Heart left ventricle (tissue), 16 donors: ENCODE measurements at regions not wholly inside any gene's neighbourhood (a gene's known extent, or its start where the extent isn't known, plus 50 kb on each side); places are given as distances from the start of the nearest gene placed in this dataset.
A peak's percentile ranks its signal among the peaks of the same experiment; 100 is the strongest.
"Not testable (repeated sequence)": the region's sequence is repeated elsewhere in the genome, so short reads cannot be mapped to it uniquely, and the experiment has no call there.

Source experiments
- ATAC-seq, 4 donors: fragments of 200-7000 bp; cut with Tn5 transposase; one replicate each; pipeline ENCODE4 v1.9.1; 2020 to 2022; ENCODE audit warnings: moderate library complexity in 4 of 4, mild to moderate bottlenecking in 3 of 4, moderate number of reproducible peaks in 1 of 4
- DNase-seq, 5 donors: peaks; one replicate each; pipeline ENCODE4 v3.0.0-alpha.2; 2020
- H3K27ac ChIP-seq, 12 donors: fragments of 200-600 bp; sonication (generic) in 4 of 12; one replicate each; pipeline versions ENCODE4 v1.5.0 to v1.8.0; 2016 to 2022; ENCODE audit warnings: mild to moderate bottlenecking in 2 of 12
- H3K27me3 ChIP-seq, 9 donors: fragments of 200-600 bp; sonication (generic) in 2 of 9; one replicate each; pipeline versions ENCODE4 v1.5.1 to v1.8.0; 2016 to 2022; ENCODE audit warnings: mild to moderate bottlenecking in 3 of 9
- H3K36me3 ChIP-seq, 9 donors: fragments of 200-600 bp; sonication (generic) in 2 of 9; one replicate each; pipeline versions ENCODE4 v1.5.0 to v1.8.0; 2018 to 2022; ENCODE audit warnings: mild to moderate bottlenecking in 2 of 9
- H3K4me1 ChIP-seq, 12 donors: fragments of 200-600 bp; sonication (generic) in 4 of 12; one replicate each; pipeline versions ENCODE4 v1.5.0 to v1.8.0; 2016 to 2022; ENCODE audit warnings: mild to moderate bottlenecking in 3 of 12
- H3K4me3 ChIP-seq, 12 donors: fragments of 200-600 bp; sonication (generic) in 4 of 12; one replicate each; pipeline versions ENCODE4 v1.5.0 to v1.8.0; 2017 to 2022; ENCODE audit warnings: mild to moderate bottlenecking in 9 of 12, moderate library complexity in 4 of 12
- H3K9me3 ChIP-seq, 12 donors: fragments of 200-600 bp; sonication (generic) in 4 of 12; one replicate each; pipeline versions ENCODE4 v1.5.0 to v1.8.0; 2016 to 2022; ENCODE audit warnings: mild to moderate bottlenecking in 1 of 12
- CTCF ChIP-seq, 12 donors: fragments of 200-600 bp; sonication (generic) in 4 of 12; IDR thresholded peaks; one replicate each; pipeline versions ENCODE4 v1.5.0 to v1.8.0; 2018 to 2022; ENCODE audit warnings: antibody characterized with exemption in 12 of 12, mild to moderate bottlenecking in 5 of 12
- WGBS, 4 donors: extraction: QIAGEN DNeasy Blood & Tissue Kit in 2 of 4; methylation state at CpG; one replicate each; pipeline versions ENCODE4 v1.1.5 to v1.1.7; 2013 to 2018; 5-methylcytosine and 5-hydroxymethylcytosine counted together
- intact Hi-C, 10 donors: fragments of 100-400 bp; cut with DNase I; formaldehyde crosslinking; loops; one replicate each; pipeline versions ENCODE4 v1.11.1 to v1.14.2; 2022
- donor health status: ischemic (EF 13 %, LVEDD 7.1; RV severe dilation, severe dysfunction).
- donor health status: healthy with polysubstance abuse.
- donor health status: DM: no; HTN: yes; CAD: no.
- donor health status: DM: no; HTN: no; CAD: no.
- donor health status: ischemic (EF 25% LVEDD 6.9; RV normal size, moderate dysfunction).
- donor health status: ischemic (EF 25% LVEDD 5.7; RV mildly dilated, moderate dysfunction).
- donor health status: healthy.
- donor health status: DM: yes; HTN: yes; CAD: no.
- donor health status: ischemic (EF 35%, LVEDD 5.7; RV mildly dilated, moderate dysfunction).
- donor health status: nonischemic (EF 11% LVEDD 7.7; RV severe dilation, severe dysfunction).
- donor health status: DM: yes; HTN: yes; CAD: no.
- donor health status: PGD.
- donor health status: ischemic (EF 29% LVEDD 5.4; RV normal size, mild dysfunction).
- donor health status: nonischemic (EF 23%, LVEDD 6.1; RV moderate dilation, normal function).

GRCh38 chr11:67847896-67848875, 155.7 kb downstream of the UNC93B1 start:
- ATAC-seq, H3K27me3 ChIP-seq, H3K4me3 ChIP-seq, H3K36me3 ChIP-seq, H3K9me3 ChIP-seq, H3K27ac ChIP-seq, DNase-seq, intact Hi-C loops, H3K4me1 ChIP-seq: not testable (repeated sequence)
- peak in 10 of 12 donors; percentile 9 to 45 (median 32) for TF ChIP-seq CTCF (IDR thresholded peaks at IDR 0.05)
- 60 to 69% (median 67%) methylated on average over 25 of the region's 25 CpGs for WGBS, 4 donors

DNA sequence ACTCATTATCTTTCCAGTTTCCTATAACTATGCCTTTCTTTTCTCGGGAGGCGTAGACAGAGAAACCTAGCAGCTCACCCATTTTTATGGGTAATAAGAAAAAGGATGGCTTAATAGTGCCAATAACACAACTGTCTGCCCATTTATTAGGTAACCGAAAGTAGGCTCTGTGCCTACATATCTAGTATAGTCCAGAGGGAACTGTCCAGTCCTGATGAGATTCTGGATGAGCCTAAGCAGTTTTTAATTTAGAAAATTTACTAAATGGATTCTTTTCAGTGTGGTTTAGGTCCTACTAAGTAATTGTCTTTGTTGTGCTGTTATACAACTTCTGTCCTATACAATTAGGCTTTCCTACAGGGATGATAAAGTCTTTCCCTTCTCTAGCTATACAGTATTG, 157.6 kb downstream of the UNC93B1 start:
- H3K27me3 ChIP-seq, DNase-seq, ATAC-seq, H3K27ac ChIP-seq, H3K4me1 ChIP-seq, H3K36me3 ChIP-seq, intact Hi-C loops, H3K9me3 ChIP-seq, H3K4me3 ChIP-seq: not testable (repeated sequence)
- WGBS, 4 donors, result 91 to 95% (median 92%) methylated on average over 3 of the region's 3 CpGs

- intact Hi-C loops, H3K9me3 ChIP-seq, DNase-seq, H3K4me1 ChIP-seq, ATAC-seq, H3K27ac ChIP-seq, H3K4me3 ChIP-seq, H3K27me3 ChIP-seq, H3K36me3 ChIP-seq: not testable (repeated sequence)
- 19 to 48% (median 27%) methylated on average over 2 to 5 of the region's 5 CpGs for WGBS, 4 donors
These were observed 158.6 kb downstream of the UNC93B1 start for GRCh38 chr11:67845296-67845695.

DNA sequence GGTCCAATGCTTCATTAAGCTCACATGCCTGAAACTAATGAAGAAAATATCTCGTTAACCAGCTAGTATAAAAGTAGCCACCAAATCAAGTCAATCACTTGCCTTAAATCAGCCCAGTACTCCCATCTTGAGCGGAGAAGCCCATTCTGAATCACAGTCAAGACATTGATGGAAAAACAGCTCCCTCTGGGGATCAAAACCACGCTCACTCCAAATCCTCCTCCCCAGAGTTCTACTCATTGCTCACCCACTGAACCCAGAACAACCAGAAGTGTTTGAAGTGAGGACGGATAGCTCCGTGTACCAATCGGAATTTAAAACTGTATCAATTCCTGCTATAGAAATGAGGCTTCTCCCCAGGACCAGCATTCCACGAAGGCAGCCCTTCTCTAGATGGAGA, 163.3 kb downstream of the UNC93B1 start:
- ATAC-seq, H3K27me3 ChIP-seq, H3K4me1 ChIP-seq, H3K4me3 ChIP-seq, H3K9me3 ChIP-seq, H3K27ac ChIP-seq, DNase-seq, H3K36me3 ChIP-seq, intact Hi-C loops: not testable (repeated sequence)
- WGBS, 4 donors, result 51 to 67% (median 53%) methylated on average over 7 of the region's 7 CpGs

- 75 to 84% (median 79%) methylated on average over 5 to 7 of the region's 7 CpGs for WGBS, 4 donors
- H3K27me3 ChIP-seq, ATAC-seq, H3K4me3 ChIP-seq, H3K9me3 ChIP-seq, intact Hi-C loops, H3K36me3 ChIP-seq, DNase-seq, H3K27ac ChIP-seq: not testable (repeated sequence)
- peaks cover 0 to 10% (median 0%) of the 10 kb centered on the region in 12 donors for H3K4me1 ChIP-seq
These were observed 155.7 kb upstream of the ALDH3B2 start for GRCh38 chr11:67830152-67830551.

DNA sequence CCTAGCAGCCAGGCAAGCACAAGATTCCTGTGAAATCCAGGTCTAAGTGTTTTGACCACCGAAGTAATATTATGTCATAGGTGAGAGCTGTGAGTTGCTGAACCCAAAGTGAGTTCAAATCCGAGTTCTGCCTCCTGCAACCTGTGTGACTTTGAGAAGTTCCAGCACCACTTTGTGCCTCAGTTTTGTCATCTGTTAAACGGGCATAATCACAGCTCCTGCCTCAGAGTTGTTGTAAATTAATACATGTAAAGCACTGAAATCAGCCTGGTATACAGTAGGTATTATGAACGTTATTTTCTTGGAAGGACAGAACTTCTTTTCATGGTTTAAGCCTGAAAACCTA, 152.5 kb upstream of the ALDH3B2 start:
- peaks cover 0 to 10% (median 0%) of the 10 kb centered on the region in 12 donors for H3K4me1 ChIP-seq
- ATAC-seq, H3K4me3 ChIP-seq, H3K36me3 ChIP-seq, DNase-seq, H3K9me3 ChIP-seq, H3K27me3 ChIP-seq, intact Hi-C loops: not testable (repeated sequence)
- H3K27ac ChIP-seq, result peak overlapping the region in 1 of 12 donors; percentile 15
- WGBS, 4 donors, result 47 to 51% (median 49%) methylated on average over 4 of the region's 4 CpGs
